NCI-H460 (cell line): ENCODE measurements at regions not wholly inside any gene's neighbourhood (a gene's known extent, or its start where the extent isn't known, plus 50 kb on each side); places are given as distances from the start of the nearest gene placed in this dataset.

Experiments
- DNase-seq: peaks from one replicate; pipeline ENCODE4 v3.0.0-alpha.2; 2016; ENCODE audit warnings: low read depth; ENCODE audit errors: extremely low read depth

GRCh38 chr10:21176934-21177480, 279.9 kb upstream of the NEBL start:
- no peak for DNase-seq

- no peak for DNase-seq
Measured at GRCh38 chr10:21175797-21176196, 278.7 kb upstream of the NEBL start.

- DNase-seq, result no peak
Measured at GRCh38 chr10:21174715-21175495, 277.8 kb upstream of the NEBL start.

GRCh38 chr10:21173802-21174714, 276.9 kb upstream of the NEBL start:
- DNase-seq, result no peak

- DNase-seq, result no peak
Measured at GRCh38 chr10:21172930-21173801, 276.1 kb upstream of the NEBL start.

- DNase-seq, result no peak
Measured at GRCh38 chr10:21172542-21172929, 275.4 kb upstream of the NEBL start.

- DNase-seq, result no peak
Measured at GRCh38 chr10:21171936-21172541, 274.9 kb upstream of the NEBL start.

- no peak for DNase-seq
Measured at GRCh38 chr10:21171197-21171935, 274.3 kb upstream of the NEBL start.

GRCh38 chr10:21170216-21170615, 273.1 kb upstream of the NEBL start:
- no peak for DNase-seq

GRCh38 chr10:21169271-21169670, 272.2 kb upstream of the NEBL start:
- DNase-seq, result no peak

GRCh38 chr10:21167288-21168010, 270.3 kb upstream of the NEBL start:
- no peak for DNase-seq

GRCh38 chr10:21166557-21167287, 269.6 kb upstream of the NEBL start:
- no peak for DNase-seq

GRCh38 chr10:21165489-21165888, 268.4 kb upstream of the NEBL start:
- DNase-seq, result no peak

- no peak for DNase-seq
Measured at GRCh38 chr10:21164687-21165086, 267.6 kb upstream of the NEBL start.

- DNase-seq, result no peak
Measured at GRCh38 chr10:21162948-21163347, 265.8 kb upstream of the NEBL start.

- DNase-seq, result no peak
Measured at GRCh38 chr10:21161647-21162046, 264.5 kb upstream of the NEBL start.

- DNase-seq, result no peak
Measured at GRCh38 chr10:21161090-21161625, 264.0 kb upstream of the NEBL start.

- no peak for DNase-seq
Measured at GRCh38 chr10:21160116-21160515, 263.0 kb upstream of the NEBL start.
